Erythroblast (primary cell): ENCODE measurements at regions not wholly inside any gene's neighbourhood (a gene's known extent, or its start where the extent isn't known, plus 50 kb on each side); places are given as distances from the start of the nearest gene placed in this dataset.
"Not testable (repeated sequence)": the region's sequence is repeated elsewhere in the genome, so short reads cannot be mapped to it uniquely, and the experiment has no call there.

Source experiments
- GATA1 ChIP-seq: IDR thresholded peaks from 2 replicates; pipeline ENCODE4 v1.6.1; 2011; ENCODE audit warnings: low read depth, mild to moderate bottlenecking, control low read depth, low read length, moderate library complexity
- POLR2A ChIP-seq: IDR thresholded peaks from 2 replicates; pipeline ENCODE4 v1.6.1; 2011; ENCODE audit warnings: mild to moderate bottlenecking, low read length

DNA sequence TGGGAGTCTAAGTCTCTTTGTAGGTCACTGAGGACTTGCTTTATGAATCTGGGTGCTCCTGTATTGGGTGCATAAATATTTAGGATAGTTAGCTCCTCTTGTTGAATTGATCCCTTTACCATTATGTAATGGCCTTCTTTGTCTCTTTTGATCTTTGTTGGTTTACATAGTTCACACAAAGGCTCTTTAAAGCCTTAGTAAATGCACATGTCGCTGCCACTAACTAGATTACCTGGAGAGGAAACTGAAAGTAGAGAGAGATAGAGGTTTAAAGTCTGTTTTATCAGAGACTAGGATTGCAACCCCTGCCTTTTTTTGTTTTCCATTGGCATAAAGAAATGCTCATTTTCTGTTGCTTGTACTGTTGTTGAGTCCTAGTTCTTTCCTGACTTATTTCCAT is 392.4 kb upstream of the GBE1 start:
- not testable (repeated sequence) for TF ChIP-seq POLR2A, GATA1
